A673 (cell line): ENCODE measurements at regions not wholly inside any gene's neighbourhood (a gene's known extent, or its start where the extent isn't known, plus 50 kb on each side); places are given as distances from the start of the nearest gene placed in this dataset.

Experiments used
- BruUV-seq: library from RNA; stranded (reverse); fragments of 400-500 nt; replicated peaks from 2 replicates; lab custom pipeline; 2021; lab: Mats Ljungman, UMichigan
- CTCF ChIA-PET: fragments of 300-600 bp; sonication (Branson Sonifier 250); formaldehyde crosslinking; loops from one replicate; lab custom pipeline; 2022; ENCODE audit warnings: antibody characterized with exemption; lab: Charles Lee
- POLR2A ChIA-PET: fragments of 300-600 bp; sonication (Branson Sonifier 250); formaldehyde crosslinking; loops from one replicate; lab custom pipeline; 2022; ENCODE audit warnings: antibody characterized with exemption; ENCODE audit not compliant: low non-redundant PET; lab: Charles Lee
- DNase-seq: peaks from one replicate; pipeline ENCODE4 v3.0.0-alpha.2; 2015; ENCODE audit warnings: low spot score
- H3K27ac ChIP-seq: fragments of 200-600 bp; sonication (generic); 2 replicates; pipeline ENCODE4 v1.5.1; 2016; ENCODE audit warnings: mixed run types, low read depth, mild to moderate bottlenecking, mixed read lengths, antibody characterized with exemption, low read length; ENCODE audit not compliant: poor library complexity, severe bottlenecking
- H3K27me3 ChIP-seq: fragments of 200-600 bp; sonication (generic); replicated peaks from 2 replicates; pipeline ENCODE4 v1.6.1; 2017; ENCODE audit warnings: mixed run types, low read depth, mild to moderate bottlenecking, mixed read lengths, antibody characterized with exemption, low read length; ENCODE audit not compliant: insufficient read depth, poor library complexity
- H3K36me3 ChIP-seq: fragments of 200-600 bp; sonication (generic); 2 replicates; pipeline ENCODE4 v1.6.1; 2016; ENCODE audit warnings: mixed run types, mild to moderate bottlenecking, mixed read lengths, antibody characterized with exemption, low read length; ENCODE audit not compliant: insufficient read depth, poor library complexity, severe bottlenecking
- H3K4me1 ChIP-seq: fragments of 200-600 bp; sonication (generic); 2 replicates; pipeline ENCODE4 v1.6.1; 2017; ENCODE audit warnings: mixed run types, mild to moderate bottlenecking, mixed read lengths, antibody characterized with exemption, low read length; ENCODE audit not compliant: insufficient read depth, poor library complexity, severe bottlenecking
- H3K4me3 ChIP-seq: fragments of 200-600 bp; sonication (generic); 2 replicates; pipeline ENCODE4 v1.5.1; 2016; ENCODE audit warnings: low read depth, mixed run types, mild to moderate bottlenecking, mixed read lengths, low read length; ENCODE audit not compliant: poor library complexity, severe bottlenecking
- H3K9me3 ChIP-seq: fragments of 200-600 bp; sonication (generic); 2 replicates; pipeline ENCODE4 v1.6.1; 2016; ENCODE audit warnings: mixed run types, low read depth, mild to moderate bottlenecking, mixed read lengths, antibody characterized with exemption, low read length; ENCODE audit not compliant: poor library complexity, severe bottlenecking
- EZH2 ChIP-seq: fragments of 200-600 bp; sonication (generic); IDR thresholded peaks from 2 replicates; pipeline ENCODE4 v1.6.1; 2017; ENCODE audit warnings: borderline replicate concordance, low read depth, mild to moderate bottlenecking, mixed read lengths, antibody characterized with exemption, low read length; ENCODE audit not compliant: poor library complexity, severe bottlenecking
- intact Hi-C: fragments of 100-400 bp; cut with micrococcal nuclease; formaldehyde crosslinking; loops from one replicate; pipeline ENCODE4 v1.10.0; 2022; ENCODE audit not compliant: unreplicated experiment
- TF ChIP-seq, protein P1 (sequence below): fragments of 300-800, 200-600 bp; sonication (generic); conservative IDR thresholded peaks from 2 replicates; pipeline ENCODE4 v1.5.1; 2017; ENCODE audit warnings: low read depth, mild to moderate bottlenecking, antibody characterized with exemption, low read length, moderate library complexity, mixed read lengths

DNA sequence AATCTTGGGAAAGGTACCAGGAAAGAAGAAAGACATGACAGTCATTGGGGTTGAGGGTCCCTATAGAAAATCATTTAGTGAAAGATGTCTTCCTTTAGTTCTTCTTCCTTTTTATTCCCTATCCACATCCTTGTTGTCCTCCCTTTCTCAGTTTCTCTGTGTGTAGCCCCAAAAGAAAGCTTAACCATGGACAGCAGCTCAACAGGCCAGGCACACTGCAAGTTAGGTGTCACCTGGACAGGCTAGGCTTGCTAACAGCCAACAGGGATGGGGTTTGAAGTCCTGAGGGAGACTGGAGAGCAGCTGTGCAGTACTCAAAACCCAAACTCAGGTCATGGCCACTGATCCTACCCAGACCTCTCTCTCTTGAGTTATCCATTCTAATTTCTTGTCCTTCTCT lies 543.1 kb downstream of the TUSC7 start:
- intact Hi-C loops, result no loop called here
- no peak overlapping the region for H3K4me3 ChIP-seq
- TF ChIP-seq, protein P1, sequence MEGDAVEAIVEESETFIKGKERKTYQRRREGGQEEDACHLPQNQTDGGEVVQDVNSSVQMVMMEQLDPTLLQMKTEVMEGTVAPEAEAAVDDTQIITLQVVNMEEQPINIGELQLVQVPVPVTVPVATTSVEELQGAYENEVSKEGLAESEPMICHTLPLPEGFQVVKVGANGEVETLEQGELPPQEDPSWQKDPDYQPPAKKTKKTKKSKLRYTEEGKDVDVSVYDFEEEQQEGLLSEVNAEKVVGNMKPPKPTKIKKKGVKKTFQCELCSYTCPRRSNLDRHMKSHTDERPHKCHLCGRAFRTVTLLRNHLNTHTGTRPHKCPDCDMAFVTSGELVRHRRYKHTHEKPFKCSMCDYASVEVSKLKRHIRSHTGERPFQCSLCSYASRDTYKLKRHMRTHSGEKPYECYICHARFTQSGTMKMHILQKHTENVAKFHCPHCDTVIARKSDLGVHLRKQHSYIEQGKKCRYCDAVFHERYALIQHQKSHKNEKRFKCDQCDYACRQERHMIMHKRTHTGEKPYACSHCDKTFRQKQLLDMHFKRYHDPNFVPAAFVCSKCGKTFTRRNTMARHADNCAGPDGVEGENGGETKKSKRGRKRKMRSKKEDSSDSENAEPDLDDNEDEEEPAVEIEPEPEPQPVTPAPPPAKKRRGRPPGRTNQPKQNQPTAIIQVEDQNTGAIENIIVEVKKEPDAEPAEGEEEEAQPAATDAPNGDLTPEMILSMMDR, result no peak
- no peak for TF ChIP-seq EZH2
- no TSS peak for BruUV-seq
- no peaks in the 10 kb centered on the region for H3K27me3 ChIP-seq
- no peaks in the 10 kb centered on the region for H3K4me1 ChIP-seq
- H3K27ac ChIP-seq, result no peak overlapping the region
- H3K36me3 ChIP-seq, result no peaks in the 10 kb centered on the region
- CTCF ChIA-PET, result no interaction called here
- POLR2A ChIA-PET, result no interaction called here
- no peaks in the 10 kb centered on the region for H3K9me3 ChIP-seq
- no peak for DNase-seq

- H3K4me1 ChIP-seq, result no peaks in the 10 kb centered on the region
- no peak overlapping the region for H3K4me3 ChIP-seq
- BruUV-seq, result no TSS peak
- intact Hi-C loops, result no loop called here
- TF ChIP-seq EZH2, result no peak
- TF ChIP-seq, protein P1, result no peak
- no peak for DNase-seq
- POLR2A ChIA-PET, result no interaction called here
- no peaks in the 10 kb centered on the region for H3K36me3 ChIP-seq
- CTCF ChIA-PET, result no interaction called here
- no peaks in the 10 kb centered on the region for H3K9me3 ChIP-seq
- no peaks in the 10 kb centered on the region for H3K27me3 ChIP-seq
- no peak overlapping the region for H3K27ac ChIP-seq
Observed at GRCh38 chr3:117253636-117254035, 544.1 kb downstream of the TUSC7 start.

DNA sequence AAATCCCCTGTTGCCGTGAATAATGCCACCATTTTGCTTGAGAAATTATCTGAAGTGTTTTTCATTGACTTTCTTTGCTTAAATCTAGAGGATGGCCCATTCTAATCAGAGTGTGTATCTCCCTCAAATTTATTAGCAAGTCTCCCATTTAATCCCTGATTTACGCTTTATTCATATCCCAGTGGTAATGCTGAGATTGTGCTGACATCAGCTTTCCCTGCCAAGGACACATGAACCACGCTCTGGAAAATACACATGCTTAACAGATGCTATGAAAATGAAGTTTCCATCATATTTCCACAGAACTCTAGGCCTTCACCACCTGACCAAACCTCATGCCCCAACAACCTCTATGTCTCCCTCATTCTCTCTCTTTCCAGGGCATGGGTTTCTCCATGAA lies 545.4 kb downstream of the TUSC7 start:
- intact Hi-C loops, result no loop called here
- Histone ChIP-seq H3K4me1 (no peaks in the 10 kb centered on the region), H3K4me3 (no peak overlapping the region), H3K27ac (no peak overlapping the region), H3K27me3 (no peaks in the 10 kb centered on the region), H3K9me3 (no peaks in the 10 kb centered on the region), H3K36me3 (no peaks in the 10 kb centered on the region)
- no peak for DNase-seq
- TF ChIP-seq, protein P1, result no peak
- TF ChIP-seq EZH2, result no peak
- ChIA-PET CTCF (no interaction called here), POLR2A (no interaction called here)
- BruUV-seq, result no TSS peak
